WTC11 (cell line): ENCODE measurements at regions not wholly inside any gene's neighbourhood (a gene's known extent, or its start where the extent isn't known, plus 50 kb on each side); places are given as distances from the start of the nearest gene placed in this dataset.

Experiments
- ATAC-seq: fragments of 200-7000 bp; cut with Tn5 transposase; 2 replicates; pipeline ENCODE4 v1.10.0; 2021; ENCODE audit warnings: mild to moderate bottlenecking, moderate library complexity
- CTCF ChIA-PET: fragments of 300-600 bp; sonication (Branson Sonifier 250); formaldehyde crosslinking; loops from one replicate; lab custom pipeline; 2021; ENCODE audit warnings: antibody characterized with exemption; lab: Charles Lee
- POLR2A ChIA-PET: fragments of 350-600 bp; sonication (Branson Sonifier 250); formaldehyde crosslinking; loops from one replicate; lab custom pipeline; 2021; ENCODE audit warnings: antibody characterized with exemption; lab: Charles Lee
- DNase-seq: peaks from one replicate; pipeline ENCODE4 v3.0.0; 2021; ENCODE audit warnings: low spot score
- H3K27ac Mint-ChIP-seq: 2 replicates; pipeline ENCODE4 v1.8.0; 2021; ENCODE audit warnings: mixed read lengths
- H3K27me3 Mint-ChIP-seq: 2 replicates; pipeline ENCODE4 v1.8.0; 2021; ENCODE audit warnings: low read depth, mild to moderate bottlenecking, moderate library complexity, mixed read lengths
- H3K36me3 Mint-ChIP-seq: 2 replicates; pipeline ENCODE4 v1.8.0; 2021; ENCODE audit warnings: mixed read lengths
- H3K4me1 Mint-ChIP-seq: 2 replicates; pipeline ENCODE4 v1.8.0; 2022; ENCODE audit warnings: mixed read lengths
- H3K4me3 Mint-ChIP-seq: 2 replicates; pipeline ENCODE4 v1.8.0; 2021; ENCODE audit warnings: mild to moderate bottlenecking, moderate library complexity, mixed read lengths
- H3K9me3 Mint-ChIP-seq: 2 replicates; pipeline ENCODE4 v1.8.0; 2021; ENCODE audit warnings: mixed read lengths
- ARID4B ChIP-seq: sonication (generic); formaldehyde crosslinking; IDR thresholded peaks from 2 replicates; pipeline ENCODE4 v1.8.0; 2023; ENCODE audit warnings: missing genetic modification reagents, mild to moderate bottlenecking, borderline replicate concordance
- ATF2 ChIP-seq: sonication (generic); formaldehyde crosslinking; IDR thresholded peaks from 2 replicates; pipeline ENCODE4 v1.8.1; 2022; ENCODE audit warnings: low read depth, missing genetic modification reagents, borderline replicate concordance
- CBFB ChIP-seq: sonication (generic); formaldehyde crosslinking; IDR thresholded peaks from 2 replicates; pipeline ENCODE4 v1.8.1; 2022; ENCODE audit warnings: mild to moderate bottlenecking, low read depth, missing genetic modification reagents
- CREB1 ChIP-seq: sonication (generic); formaldehyde crosslinking; IDR thresholded peaks from 2 replicates; pipeline ENCODE4 v1.8.0; 2023; ENCODE audit warnings: mild to moderate bottlenecking, missing genetic modification reagents
- CTCF ChIP-seq: fragments of 200-600 bp; IDR thresholded peaks from 2 replicates; pipeline ENCODE4 v1.8.0; 2022; ENCODE audit warnings: antibody characterized with exemption
- E2F5 ChIP-seq: sonication (generic); formaldehyde crosslinking; IDR thresholded peaks from 2 replicates; pipeline ENCODE4 v1.8.1; 2022; ENCODE audit warnings: mild to moderate bottlenecking, moderate library complexity, missing genetic modification reagents
- FOXP1 ChIP-seq: sonication (generic); formaldehyde crosslinking; IDR thresholded peaks from 2 replicates; pipeline ENCODE4 v1.8.0; 2022; ENCODE audit warnings: missing genetic modification reagents, mild to moderate bottlenecking, moderate library complexity, borderline replicate concordance
- GTF2I ChIP-seq: fragments of 250-450 bp; sonication (Bioruptor Pico); conservative IDR thresholded peaks from 2 replicates; pipeline ENCODE4 v1.4.0; 2021; ENCODE audit warnings: mild to moderate bottlenecking
- HMGA2 ChIP-seq: fragments of 250-450 bp; sonication (Bioruptor Pico); IDR thresholded peaks from 2 replicates; pipeline ENCODE4 v1.4.0; 2021; ENCODE audit warnings: mild to moderate bottlenecking, moderate library complexity
- JUN ChIP-seq: sonication (generic); formaldehyde crosslinking; IDR thresholded peaks from 2 replicates; pipeline ENCODE4 v1.8.0; 2023; ENCODE audit warnings: mild to moderate bottlenecking, missing genetic modification reagents
- KAT7 ChIP-seq: sonication (generic); formaldehyde crosslinking; IDR thresholded peaks from 2 replicates; pipeline ENCODE4 v1.8.1; 2023; ENCODE audit warnings: missing genetic modification reagents, mild to moderate bottlenecking, borderline replicate concordance
- MXD4 ChIP-seq: fragments of 250-450 bp; sonication (Bioruptor Pico); IDR thresholded peaks from 2 replicates; pipeline ENCODE4 v1.8.0; 2021; ENCODE audit warnings: mild to moderate bottlenecking, moderate library complexity, borderline replicate concordance
- NR1H2 ChIP-seq: sonication (generic); formaldehyde crosslinking; IDR thresholded peaks from 2 replicates; pipeline ENCODE4 v1.9.0; 2021; ENCODE audit warnings: mild to moderate bottlenecking, moderate library complexity, missing genetic modification reagents
- PRRX2 ChIP-seq: fragments of 250-450 bp; sonication (Bioruptor Pico); IDR thresholded peaks from 2 replicates; pipeline ENCODE4 v1.8.0; 2021; ENCODE audit warnings: mild to moderate bottlenecking
- STAT6 ChIP-seq: sonication (generic); formaldehyde crosslinking; conservative IDR thresholded peaks from 2 replicates; pipeline ENCODE4 v1.8.1; 2023; ENCODE audit warnings: mild to moderate bottlenecking, low read depth, missing genetic modification reagents, moderate library complexity
- TP53 ChIP-seq: sonication (generic); formaldehyde crosslinking; IDR thresholded peaks from 2 replicates; pipeline ENCODE4 v1.8.1; 2023; ENCODE audit warnings: mild to moderate bottlenecking, missing genetic modification reagents
- ZBTB21 ChIP-seq: sonication (generic); formaldehyde crosslinking; IDR thresholded peaks from 2 replicates; pipeline ENCODE4 v1.8.1; 2023; ENCODE audit warnings: mild to moderate bottlenecking, missing genetic modification reagents, borderline replicate concordance
- ZNF138 ChIP-seq: sonication (generic); formaldehyde crosslinking; conservative IDR thresholded peaks from 2 replicates; pipeline ENCODE4 v1.8.1; 2022; ENCODE audit warnings: mild to moderate bottlenecking, moderate library complexity, missing genetic modification reagents
- ZNF232 ChIP-seq: sonication (generic); formaldehyde crosslinking; IDR thresholded peaks from 2 replicates; pipeline ENCODE4 v1.8.0; 2022; ENCODE audit warnings: mild to moderate bottlenecking, missing genetic modification reagents
- ZNF671 ChIP-seq: fragments of 250-450 bp; sonication (Bioruptor Pico); IDR thresholded peaks from 2 replicates; pipeline ENCODE4 v1.8.0; 2021; ENCODE audit warnings: mild to moderate bottlenecking

- ChIA-PET CTCF (no interaction called here), POLR2A (no interaction called here)
- no peaks in the 10 kb centered on the region for H3K4me1 Mint-ChIP-seq
- ATAC-seq = no peak
- no peak for DNase-seq
- no peak overlapping the region for H3K27ac Mint-ChIP-seq
- peaks cover 75% of the 10 kb centered on the region for H3K9me3 Mint-ChIP-seq
- TF ChIP-seq MXD4 (CRISPR knock-in tag) = no peak
- no peak for TF ChIP-seq JUN (CRISPR knock-in tag)
- TF ChIP-seq HMGA2 (CRISPR knock-in tag) = no peak
- TF ChIP-seq ARID4B (CRISPR knock-in tag) = no peak
- TF ChIP-seq CTCF = no peak
- no peak for TF ChIP-seq NR1H2
- no peak for TF ChIP-seq KAT7 (CRISPR knock-in tag)
- TF ChIP-seq ATF2 (CRISPR knock-in tag) = no peak
- no peak for TF ChIP-seq GTF2I
- TF ChIP-seq FOXP1 = no peak
- no peak overlapping the region for H3K4me3 Mint-ChIP-seq
- peaks cover 5% of the 10 kb centered on the region for H3K27me3 Mint-ChIP-seq
- peaks cover 60% of the 10 kb centered on the region for H3K36me3 Mint-ChIP-seq
These were observed 533.5 kb downstream of the ZNF608 start for GRCh38 chr5:124212934-124213333.

GRCh38 chr5:124210111-124210910 is 536.1 kb downstream of the ZNF608 start:
- no peak overlapping the region for H3K4me3 Mint-ChIP-seq
- ChIA-PET CTCF (no interaction called here), POLR2A (interaction anchor here (0.5 kb wide), 1 partner anchor 1449 kb away, joined by 4 read pairs; no protein-coding TSS in a partner anchor)
- H3K27me3 Mint-ChIP-seq = peaks cover 5% of the 10 kb centered on the region
- no peak overlapping the region for H3K27ac Mint-ChIP-seq
- H3K4me1 Mint-ChIP-seq = no peaks in the 10 kb centered on the region
- peaks cover 66% of the 10 kb centered on the region for H3K36me3 Mint-ChIP-seq
- DNase-seq (no peak), ATAC-seq (no peak)
- peaks cover 84% of the 10 kb centered on the region for H3K9me3 Mint-ChIP-seq
- no peak for TF ChIP-seq TP53 (CRISPR knock-in tag)
- TF ChIP-seq PRRX2 (CRISPR knock-in tag) = no peak
- TF ChIP-seq ZNF671 (CRISPR knock-in tag) = no peak
- TF ChIP-seq ZBTB21 = no peak
- no peak for TF ChIP-seq CBFB (CRISPR knock-in tag)
- no peak for TF ChIP-seq CREB1 (CRISPR knock-in tag)
- TF ChIP-seq E2F5 (CRISPR knock-in tag) = no peak
- no peak for TF ChIP-seq ZNF138 (CRISPR knock-in tag)
- no peak for TF ChIP-seq ZNF232
- TF ChIP-seq STAT6 = no peak
